OCI-LY1 (cell line): ENCODE measurements at regions not wholly inside any gene's neighbourhood (a gene's known extent, or its start where the extent isn't known, plus 50 kb on each side); places are given as distances from the start of the nearest gene placed in this dataset.

ENCODE experiments used
- CTCF ChIP-seq: fragments of 200-600 bp; sonication (generic), shearing (Covaris generic); IDR thresholded peaks from 2 replicates; pipeline ENCODE4 v1.5.1; 2017; ENCODE audit warnings: mild to moderate bottlenecking, antibody characterized with exemption, low read length, moderate library complexity, mixed read lengths
- EZH2 ChIP-seq: fragments of 200-600 bp; sonication (generic), shearing (Covaris generic); IDR thresholded peaks from 2 replicates; pipeline ENCODE4 v1.8.0; 2017; ENCODE audit warnings: borderline replicate concordance, mixed run types, mild to moderate bottlenecking, antibody characterized with exemption, low read length, moderate library complexity, mixed read lengths

DNA sequence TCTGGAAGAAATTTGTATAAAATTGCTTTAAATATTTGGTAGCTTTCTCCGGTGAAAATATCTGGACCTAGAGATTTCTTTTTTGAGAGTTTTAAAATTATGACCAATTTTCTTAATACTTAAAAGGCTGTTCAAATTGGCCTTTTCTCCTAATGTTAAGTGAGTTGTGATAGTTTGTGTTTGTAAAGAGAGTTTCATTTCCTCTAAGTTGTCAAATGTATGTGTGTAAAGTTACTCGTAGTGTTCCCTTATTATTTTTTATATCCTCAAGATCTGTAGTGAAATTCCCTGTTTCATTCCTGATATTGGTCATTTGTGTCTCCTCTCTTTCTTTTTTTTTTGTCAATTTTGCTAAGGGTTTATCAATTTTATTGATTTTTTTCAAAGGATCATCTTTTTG is 92.6 kb upstream of the CTNNB1 start:
- TF ChIP-seq EZH2 (no peak), CTCF (no peak)
